HL-60 (cell line): ENCODE measurements at regions not wholly inside any gene's neighbourhood (a gene's known extent, or its start where the extent isn't known, plus 50 kb on each side); places are given as distances from the start of the nearest gene placed in this dataset.

Experiments
- DNase-seq, 2 experiments: peaks; one replicate each; pipeline ENCODE4 v3.0.0-alpha.2; 2010 to 2020; ENCODE audit warnings: low read depth in 1 of 2, low spot score in 1 of 2
- H3K27ac ChIP-seq: fragments of 250-450 bp; sonication (Bioruptor Pico); replicated peaks from 2 replicates; pipeline ENCODE4 v1.5.1; 2020; ENCODE audit warnings: mild to moderate bottlenecking, moderate library complexity
- H3K27me3 ChIP-seq: fragments of 250-450 bp; sonication (Bioruptor Pico); 2 replicates; pipeline ENCODE4 v1.5.1; 2021; ENCODE audit warnings: mild to moderate bottlenecking, moderate library complexity; ENCODE audit not compliant: insufficient read depth, poor library complexity, severe bottlenecking
- H3K4me3 ChIP-seq: replicated peaks from 2 replicates; pipeline ENCODE4 v1.5.1; 2011; ENCODE audit warnings: mild to moderate bottlenecking, control low read depth, low read length; ENCODE audit not compliant: insufficient read depth
- CTCF ChIP-seq: IDR thresholded peaks from one replicate; pipeline ENCODE4 v1.5.1; 2011; ENCODE audit warnings: low read length, control low read depth, inconsistent platforms; ENCODE audit not compliant: insufficient read depth
- GABPA ChIP-seq: IDR thresholded peaks from 2 replicates; pipeline ENCODE4 v1.6.1; 2012; ENCODE audit warnings: low read depth
- POLR2AphosphoS5 ChIP-seq: IDR thresholded peaks from 2 replicates; pipeline ENCODE4 v1.6.1; 2012; ENCODE audit warnings: low read depth
- SPI1 ChIP-seq: IDR thresholded peaks from 2 replicates; pipeline ENCODE4 v1.6.1; 2012; ENCODE audit warnings: low read depth, mild to moderate bottlenecking, borderline replicate concordance
- TF ChIP-seq, protein P1 (sequence below): IDR thresholded peaks from 2 replicates; pipeline ENCODE4 v1.6.1; 2012; ENCODE audit warnings: low read depth; ENCODE audit not compliant: insufficient replicate concordance

DNA sequence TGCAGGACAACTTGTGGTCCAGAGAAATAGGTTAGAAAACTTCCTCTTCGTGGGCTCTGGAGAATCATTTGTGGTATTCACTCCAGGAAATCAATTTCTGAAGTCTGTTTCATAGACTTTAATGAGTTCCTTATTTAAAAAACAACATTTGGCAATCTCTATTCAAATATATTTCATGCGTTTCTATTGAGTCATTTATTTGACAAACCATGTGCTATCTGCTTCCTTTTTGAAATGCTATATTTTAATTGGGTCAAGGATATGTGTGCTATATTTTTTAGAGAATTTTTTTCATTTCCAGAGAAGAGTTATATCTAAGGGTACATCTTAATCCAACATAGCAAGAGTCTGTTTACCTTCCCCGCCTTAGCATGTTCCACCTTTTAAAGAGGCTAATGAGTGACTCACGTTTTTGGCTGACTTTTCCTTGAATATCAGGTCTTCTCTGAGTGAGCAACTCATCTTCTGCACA is 252.4 kb upstream of the EGLN3 start:
- no peak; the same call in 1 of the 2 replicates for TF ChIP-seq SPI1
- TF ChIP-seq, protein P1, sequence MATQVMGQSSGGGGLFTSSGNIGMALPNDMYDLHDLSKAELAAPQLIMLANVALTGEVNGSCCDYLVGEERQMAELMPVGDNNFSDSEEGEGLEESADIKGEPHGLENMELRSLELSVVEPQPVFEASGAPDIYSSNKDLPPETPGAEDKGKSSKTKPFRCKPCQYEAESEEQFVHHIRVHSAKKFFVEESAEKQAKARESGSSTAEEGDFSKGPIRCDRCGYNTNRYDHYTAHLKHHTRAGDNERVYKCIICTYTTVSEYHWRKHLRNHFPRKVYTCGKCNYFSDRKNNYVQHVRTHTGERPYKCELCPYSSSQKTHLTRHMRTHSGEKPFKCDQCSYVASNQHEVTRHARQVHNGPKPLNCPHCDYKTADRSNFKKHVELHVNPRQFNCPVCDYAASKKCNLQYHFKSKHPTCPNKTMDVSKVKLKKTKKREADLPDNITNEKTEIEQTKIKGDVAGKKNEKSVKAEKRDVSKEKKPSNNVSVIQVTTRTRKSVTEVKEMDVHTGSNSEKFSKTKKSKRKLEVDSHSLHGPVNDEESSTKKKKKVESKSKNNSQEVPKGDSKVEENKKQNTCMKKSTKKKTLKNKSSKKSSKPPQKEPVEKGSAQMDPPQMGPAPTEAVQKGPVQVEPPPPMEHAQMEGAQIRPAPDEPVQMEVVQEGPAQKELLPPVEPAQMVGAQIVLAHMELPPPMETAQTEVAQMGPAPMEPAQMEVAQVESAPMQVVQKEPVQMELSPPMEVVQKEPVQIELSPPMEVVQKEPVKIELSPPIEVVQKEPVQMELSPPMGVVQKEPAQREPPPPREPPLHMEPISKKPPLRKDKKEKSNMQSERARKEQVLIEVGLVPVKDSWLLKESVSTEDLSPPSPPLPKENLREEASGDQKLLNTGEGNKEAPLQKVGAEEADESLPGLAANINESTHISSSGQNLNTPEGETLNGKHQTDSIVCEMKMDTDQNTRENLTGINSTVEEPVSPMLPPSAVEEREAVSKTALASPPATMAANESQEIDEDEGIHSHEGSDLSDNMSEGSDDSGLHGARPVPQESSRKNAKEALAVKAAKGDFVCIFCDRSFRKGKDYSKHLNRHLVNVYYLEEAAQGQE, result no peak
- TF ChIP-seq GABPA, result no peak
- TF ChIP-seq POLR2AphosphoS5, result no peak
- no peak for TF ChIP-seq CTCF
- DNase-seq, result no peak
- Histone ChIP-seq H3K27me3 (peaks cover 2% of the 10 kb centered on the region), H3K4me3 (no peak overlapping the region), H3K27ac (no peak overlapping the region)

DNA sequence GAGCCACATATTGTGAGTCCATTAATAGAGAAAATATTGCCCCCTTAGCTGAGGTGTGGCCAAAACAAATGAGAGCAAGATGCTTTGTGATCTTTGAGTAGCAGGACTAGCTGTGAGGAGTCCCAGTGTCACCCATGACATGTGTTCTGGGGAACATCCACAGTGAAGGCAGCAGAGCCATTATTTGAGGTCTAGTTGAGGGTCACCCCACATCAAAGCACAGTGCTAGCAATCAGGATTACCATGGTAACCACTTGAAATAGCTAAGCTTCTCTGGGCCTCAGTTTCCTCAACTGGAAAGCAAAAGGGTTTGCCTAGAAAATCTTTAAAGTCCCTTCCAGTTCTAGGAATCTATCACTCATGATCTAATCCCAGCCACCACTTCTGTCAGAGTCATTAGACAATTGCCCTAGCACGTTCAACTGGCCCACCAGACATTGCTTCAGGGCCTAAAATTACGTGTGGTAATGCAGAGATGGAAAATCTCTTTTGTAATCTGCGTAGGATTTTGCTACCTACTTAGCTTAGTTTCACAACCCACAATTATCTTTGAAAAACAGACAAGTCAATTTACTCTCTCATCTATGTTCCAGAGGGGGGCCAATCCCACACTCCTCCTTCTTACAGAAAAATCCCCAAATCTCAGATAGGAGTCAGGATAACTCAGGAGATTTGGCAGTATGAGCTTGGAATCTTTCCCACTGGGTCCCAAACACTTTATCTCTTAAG is 251.2 kb upstream of the EGLN3 start:
- Histone ChIP-seq H3K4me3 (no peak overlapping the region), H3K27ac (no peak overlapping the region), H3K27me3 (no peaks in the 10 kb centered on the region)
- TF ChIP-seq GABPA (no peak), CTCF (no peak), POLR2AphosphoS5 (no peak), SPI1 (no peak)
- TF ChIP-seq, protein P1, result no peak
- DNase-seq, result no peak

DNA sequence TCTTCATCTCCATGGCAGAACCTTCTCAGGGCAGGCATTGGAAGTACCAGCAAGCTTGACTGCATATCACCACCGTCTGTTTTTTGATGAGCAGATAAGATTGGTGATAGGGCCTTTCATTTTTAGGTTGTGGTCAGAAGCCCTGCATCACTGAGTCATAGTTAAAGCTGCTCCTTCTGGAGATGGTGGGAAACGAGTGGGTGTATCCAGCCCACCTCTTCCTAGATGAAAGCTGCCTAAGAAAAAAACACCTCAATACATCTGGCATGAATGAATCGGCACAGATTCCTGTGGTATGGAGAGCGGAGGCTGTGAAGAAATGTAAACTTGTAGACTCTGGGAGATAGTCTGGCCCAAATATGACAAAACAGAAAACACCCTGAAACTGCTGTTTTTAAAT is 248.7 kb upstream of the EGLN3 start:
- no peak for DNase-seq
- Histone ChIP-seq H3K27ac (no peak overlapping the region), H3K27me3 (no peaks in the 10 kb centered on the region), H3K4me3 (no peak overlapping the region)
- TF ChIP-seq CTCF (no peak), SPI1 (no peak), GABPA (no peak), POLR2AphosphoS5 (no peak)
- TF ChIP-seq, protein P1, result no peak
